Parathyroid adenoma (tissue), 2 donors: ENCODE measurements at regions not wholly inside any gene's neighbourhood (a gene's known extent, or its start where the extent isn't known, plus 50 kb on each side); places are given as distances from the start of the nearest gene placed in this dataset.

Experiments used
- H2AFZ ChIP-seq: fragments of 300-600 bp; sonication (generic); one replicate; pipeline ENCODE4 v1.7.0; 2017; ENCODE audit warnings: antibody characterized with exemption, mild to moderate bottlenecking
- H3K27ac ChIP-seq: fragments of 300-600 bp; sonication (generic); one replicate; pipeline ENCODE4 v1.7.0; 2017
- H3K27me3 ChIP-seq: fragments of 300-600 bp; sonication (generic); one replicate; pipeline ENCODE4 v1.7.0; 2017; ENCODE audit warnings: low read length; ENCODE audit not compliant: control insufficient read depth, insufficient read depth
- H3K36me3 ChIP-seq: fragments of 300-600 bp; sonication (generic); one replicate; pipeline ENCODE4 v1.7.0; 2017; ENCODE audit warnings: low read length; ENCODE audit not compliant: control insufficient read depth, insufficient read depth
- H3K4me1 ChIP-seq: fragments of 300-600 bp; sonication (generic); one replicate; pipeline ENCODE4 v1.7.0; 2017; ENCODE audit warnings: control low read depth
- H3K4me2 ChIP-seq: fragments of 300-600 bp; sonication (generic); one replicate; pipeline ENCODE4 v1.7.0; 2017; ENCODE audit warnings: low read length
- H3K4me3 ChIP-seq: fragments of 300-600 bp; sonication (generic); one replicate; pipeline ENCODE4 v1.7.0; 2017; ENCODE audit warnings: low read depth, low read length
- H3K79me2 ChIP-seq: fragments of 300-600 bp; sonication (generic); one replicate; pipeline ENCODE4 v1.7.0; 2017; ENCODE audit warnings: control low read depth
- H3K9ac ChIP-seq: fragments of 300-600 bp; sonication (generic); one replicate; pipeline ENCODE4 v1.7.0; 2017; ENCODE audit warnings: mild to moderate bottlenecking
- H3K9me3 ChIP-seq: fragments of 300-600 bp; sonication (generic); one replicate; pipeline ENCODE4 v1.7.0; 2017; ENCODE audit warnings: low read length; ENCODE audit not compliant: control insufficient read depth
- TF ChIP-seq, protein P1 (sequence below): fragments of 300-600 bp; sonication (generic); IDR thresholded peaks from one replicate; pipeline ENCODE4 v1.7.0; 2017; ENCODE audit warnings: antibody characterized with exemption, mild to moderate bottlenecking
- donor health status: primary hyperparathyroidism.

DNA sequence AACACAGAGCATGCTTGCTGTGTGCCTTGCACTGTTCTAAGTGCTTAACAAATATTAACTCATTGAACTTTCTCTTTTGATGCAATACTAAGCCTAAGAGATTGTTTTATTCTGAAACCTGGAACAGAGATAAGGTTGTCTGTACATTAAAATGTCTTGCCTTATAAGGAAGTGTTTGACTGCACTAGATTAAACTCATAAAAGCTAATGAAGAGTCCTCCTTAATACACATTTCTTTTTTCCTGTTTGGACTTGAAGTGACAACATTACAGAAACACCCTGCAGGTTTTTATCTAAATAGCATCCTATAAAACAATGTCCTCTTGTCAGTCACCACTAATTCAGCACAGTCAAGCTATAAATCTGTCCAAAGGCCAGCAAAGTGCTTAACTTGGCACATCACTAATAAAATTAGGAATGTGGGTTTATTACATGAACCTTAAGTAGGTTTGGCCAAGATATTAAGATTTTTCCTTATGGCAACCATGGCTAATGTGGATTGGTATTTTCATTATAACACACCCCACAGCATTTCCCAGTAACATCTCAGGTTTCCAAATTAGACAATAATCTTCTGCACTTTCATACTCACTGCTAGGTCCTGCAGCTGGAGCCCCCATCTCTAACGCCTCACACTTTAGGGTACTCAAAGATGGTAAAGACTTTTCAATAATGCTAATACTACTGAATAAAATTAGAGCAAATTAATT, 389.7 kb downstream of the LMO4 start:
- Histone ChIP-seq H3K36me3 (no peaks in the 10 kb centered on the region), H3K27me3 (no peaks in the 10 kb centered on the region), H3K79me2 (no peaks in the 10 kb centered on the region), H2AFZ (no peak overlapping the region), H3K9ac (no peak overlapping the region), H3K4me1 (no peaks in the 10 kb centered on the region), H3K9me3 (no peaks in the 10 kb centered on the region), H3K27ac (no peak overlapping the region), H3K4me3 (no peak overlapping the region), H3K4me2 (no peak overlapping the region)
- TF ChIP-seq, protein P1, sequence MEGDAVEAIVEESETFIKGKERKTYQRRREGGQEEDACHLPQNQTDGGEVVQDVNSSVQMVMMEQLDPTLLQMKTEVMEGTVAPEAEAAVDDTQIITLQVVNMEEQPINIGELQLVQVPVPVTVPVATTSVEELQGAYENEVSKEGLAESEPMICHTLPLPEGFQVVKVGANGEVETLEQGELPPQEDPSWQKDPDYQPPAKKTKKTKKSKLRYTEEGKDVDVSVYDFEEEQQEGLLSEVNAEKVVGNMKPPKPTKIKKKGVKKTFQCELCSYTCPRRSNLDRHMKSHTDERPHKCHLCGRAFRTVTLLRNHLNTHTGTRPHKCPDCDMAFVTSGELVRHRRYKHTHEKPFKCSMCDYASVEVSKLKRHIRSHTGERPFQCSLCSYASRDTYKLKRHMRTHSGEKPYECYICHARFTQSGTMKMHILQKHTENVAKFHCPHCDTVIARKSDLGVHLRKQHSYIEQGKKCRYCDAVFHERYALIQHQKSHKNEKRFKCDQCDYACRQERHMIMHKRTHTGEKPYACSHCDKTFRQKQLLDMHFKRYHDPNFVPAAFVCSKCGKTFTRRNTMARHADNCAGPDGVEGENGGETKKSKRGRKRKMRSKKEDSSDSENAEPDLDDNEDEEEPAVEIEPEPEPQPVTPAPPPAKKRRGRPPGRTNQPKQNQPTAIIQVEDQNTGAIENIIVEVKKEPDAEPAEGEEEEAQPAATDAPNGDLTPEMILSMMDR: no peak

DNA sequence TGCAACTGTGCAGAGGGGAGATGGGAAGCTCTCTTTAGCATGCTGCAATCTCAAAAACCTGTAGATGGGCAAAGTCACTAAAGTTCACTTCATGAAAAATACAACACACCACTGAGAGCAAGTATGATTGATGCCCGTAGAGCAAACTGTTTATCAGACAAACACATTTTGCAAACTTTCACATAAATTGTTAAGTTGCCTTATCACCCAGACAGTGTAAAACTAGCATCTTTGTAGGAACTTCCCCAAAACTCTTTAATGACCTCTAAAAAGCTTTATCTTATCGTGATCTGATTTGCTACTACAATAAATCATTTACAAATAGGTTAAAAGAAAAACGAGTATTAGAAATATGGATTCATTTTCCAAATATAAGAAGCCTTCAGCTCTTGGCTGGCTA, 391.0 kb downstream of the LMO4 start:
- Histone ChIP-seq H3K9me3 (no peaks in the 10 kb centered on the region), H3K27me3 (no peaks in the 10 kb centered on the region), H3K4me3 (no peak overlapping the region), H3K27ac (no peak overlapping the region), H3K36me3 (no peaks in the 10 kb centered on the region), H3K9ac (no peak overlapping the region), H3K4me2 (no peak overlapping the region), H2AFZ (no peak overlapping the region), H3K79me2 (no peaks in the 10 kb centered on the region), H3K4me1 (no peaks in the 10 kb centered on the region)
- TF ChIP-seq, protein P1: no peak

DNA sequence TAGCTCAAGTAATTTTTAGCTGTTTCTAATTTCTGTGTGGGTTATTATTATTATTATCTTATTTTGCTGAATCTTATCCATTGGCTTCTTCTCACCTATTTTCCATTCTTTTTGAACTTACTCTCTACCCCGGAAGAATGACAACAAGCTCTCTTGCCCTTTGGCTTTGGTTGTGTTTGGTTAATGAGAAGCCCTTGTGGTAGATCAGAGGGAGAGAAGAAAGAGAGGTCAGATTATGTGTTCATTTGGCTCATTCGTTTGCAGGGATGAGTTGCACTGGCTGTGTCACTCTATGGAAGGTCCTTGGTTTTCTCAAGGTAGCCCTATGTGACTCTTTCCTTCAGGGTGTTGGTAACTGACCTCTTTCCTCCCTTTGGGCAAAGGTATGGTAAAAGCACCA, 391.9 kb downstream of the LMO4 start:
- H3K4me3 ChIP-seq: no peak overlapping the region
- H3K9ac ChIP-seq: no peak overlapping the region
- H3K9me3 ChIP-seq: no peaks in the 10 kb centered on the region
- H3K4me1 ChIP-seq: no peaks in the 10 kb centered on the region
- no peak overlapping the region for H3K4me2 ChIP-seq
- H3K27ac ChIP-seq: no peak overlapping the region
- H3K79me2 ChIP-seq: no peaks in the 10 kb centered on the region
- H3K27me3 ChIP-seq: no peaks in the 10 kb centered on the region
- TF ChIP-seq, protein P1: no peak
- no peak overlapping the region for H2AFZ ChIP-seq
- no peaks in the 10 kb centered on the region for H3K36me3 ChIP-seq

DNA sequence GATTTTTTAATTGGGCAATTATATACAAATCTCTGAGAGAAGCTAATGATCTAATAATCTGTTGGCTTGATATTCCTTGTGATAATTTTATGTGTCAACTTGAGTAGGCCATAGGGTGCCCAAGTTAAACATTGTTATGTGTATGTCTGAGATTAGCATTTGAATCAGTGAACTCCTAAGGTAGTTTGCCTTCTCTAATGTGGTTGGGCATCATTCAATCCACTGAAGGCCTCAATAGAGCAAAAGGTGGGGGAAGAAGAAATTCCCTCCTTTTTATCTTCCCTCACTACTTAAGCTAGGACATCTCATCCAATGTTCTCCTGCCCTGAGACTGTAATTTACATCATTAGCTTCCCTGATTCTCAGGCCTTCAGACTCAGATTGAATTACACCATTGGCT, 394.5 kb downstream of the LMO4 start:
- Histone ChIP-seq H3K9me3 (no peaks in the 10 kb centered on the region), H3K4me2 (no peak overlapping the region), H3K9ac (no peak overlapping the region), H3K27ac (no peak overlapping the region), H3K4me3 (no peak overlapping the region), H3K79me2 (no peaks in the 10 kb centered on the region), H3K27me3 (no peaks in the 10 kb centered on the region), H2AFZ (no peak overlapping the region), H3K4me1 (no peaks in the 10 kb centered on the region), H3K36me3 (no peaks in the 10 kb centered on the region)
- TF ChIP-seq, protein P1: no peak

DNA sequence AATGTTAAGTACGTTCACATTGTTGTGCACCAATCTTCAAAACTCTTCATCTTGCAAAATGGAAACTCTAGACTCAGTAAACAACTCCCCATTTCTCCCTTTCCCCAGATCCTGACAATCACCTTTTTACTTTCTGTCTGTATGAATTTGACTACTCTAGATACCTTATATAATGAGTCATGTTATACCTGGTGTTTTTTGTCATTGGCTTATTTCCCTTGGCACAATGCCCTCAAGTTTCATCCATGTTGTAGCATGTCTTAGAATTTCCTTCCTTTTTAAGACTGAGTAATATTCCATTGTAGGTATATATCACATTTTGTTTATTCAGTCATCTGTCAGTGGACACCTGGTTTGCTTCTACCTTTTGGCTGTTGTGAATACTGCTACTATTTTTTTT, 399.5 kb downstream of the LMO4 start:
- TF ChIP-seq, protein P1: no peak
- Histone ChIP-seq H3K4me2 (no peak overlapping the region), H3K9ac (no peak overlapping the region), H3K4me1 (no peaks in the 10 kb centered on the region), H3K4me3 (no peak overlapping the region), H3K27me3 (no peaks in the 10 kb centered on the region), H3K27ac (no peak overlapping the region), H3K36me3 (no peaks in the 10 kb centered on the region), H2AFZ (no peak overlapping the region), H3K9me3 (no peaks in the 10 kb centered on the region), H3K79me2 (no peaks in the 10 kb centered on the region)
